HCT116 (cell line): ENCODE measurements at regions not wholly inside any gene's neighbourhood (a gene's known extent, or its start where the extent isn't known, plus 50 kb on each side); places are given as distances from the start of the nearest gene placed in this dataset.

Experiments
- ATAC-seq: fragments of 200-7000 bp; cut with Tn5 transposase; 2 replicates; pipeline ENCODE4 v1.9.1; 2020; ENCODE audit warnings: mild to moderate bottlenecking, moderate library complexity
- BruUV-seq: library from RNA; stranded (reverse); fragments of 400-500 nt; replicated peaks from 2 replicates; lab custom pipeline; 2021; lab: Mats Ljungman, UMichigan
- CTCF ChIA-PET: fragments of 300-600 bp; sonication (Branson Sonifier 250); formaldehyde crosslinking; loops from one replicate; lab custom pipeline; 2021; ENCODE audit warnings: antibody characterized with exemption; lab: Charles Lee
- POLR2A ChIA-PET: fragments of 300-600, 350-600 bp; sonication (Branson Sonifier 250); formaldehyde crosslinking; loops from one replicate; lab custom pipeline; 2021; ENCODE audit warnings: antibody characterized with exemption; lab: Charles Lee
- RAD21 ChIA-PET, 2 experiments: fragments of 300-600 bp; sonication (Branson Sonifier 250); formaldehyde crosslinking; loops; one replicate each; lab custom pipeline; 2023; ENCODE audit warnings: low total read pairs in 2 of 2; ENCODE audit not compliant: uncharacterized antibody in 2 of 2, unreplicated experiment in 2 of 2, low non-redundant PET in 1 of 2; lab: Charles Lee
- DNase-seq: peaks from one replicate; pipeline ENCODE4 v3.0.0-alpha.2; 2010; ENCODE audit warnings: low read depth, low spot score
- H2AFZ ChIP-seq: fragments of 200-600 bp; shearing (Covaris generic), sonication (generic); 2 replicates; pipeline ENCODE4 v1.6.1; 2017; ENCODE audit warnings: low read depth, mixed run types, mixed read lengths, antibody characterized with exemption, low read length; ENCODE audit not compliant: poor library complexity, severe bottlenecking
- H3K27ac ChIP-seq: 2 replicates; pipeline ENCODE4 v1.5.1; 2012; ENCODE audit warnings: low read depth, low read length
- H3K27me3 ChIP-seq: fragments of 200-600 bp; sonication (generic); 2 replicates; pipeline ENCODE4 v1.6.1; 2016; ENCODE audit warnings: mixed run types, low read length, mixed read lengths; ENCODE audit not compliant: insufficient read depth
- H3K36me3 ChIP-seq, 2 experiments: fragments of 200-500 bp in 1 of 2; fragments of 200-600 bp in 1 of 2; sonication (Bioruptor generic) in 1 of 2; sonication (generic) in 1 of 2; 2 replicates each; pipeline versions ENCODE4 v1.5.1 to v1.6.1; 2014 to 2016; ENCODE audit warnings: low read length in 2 of 2, inconsistent platforms in 1 of 2, mixed read lengths in 1 of 2, mixed run types in 1 of 2; ENCODE audit not compliant: insufficient read depth in 2 of 2, control insufficient read depth in 1 of 2
- H3K4me1 ChIP-seq, 2 experiments: fragments of 200-600 bp in 1 of 2; sonication (generic) in 1 of 2; 2 replicates each; pipeline versions ENCODE4 v1.5.1 to v1.6.1; 2012 to 2017; ENCODE audit warnings: low read length in 2 of 2, inconsistent platforms in 1 of 2, mild to moderate bottlenecking in 1 of 2, mixed read lengths in 1 of 2, mixed run types in 1 of 2, moderate library complexity in 1 of 2; ENCODE audit not compliant: insufficient read depth in 2 of 2, control insufficient read depth in 1 of 2
- H3K4me2 ChIP-seq: fragments of 200-600 bp; sonication (generic); 2 replicates; pipeline ENCODE4 v1.6.1; 2017; ENCODE audit warnings: mixed run types, low read length, mixed read lengths
- H3K4me3 ChIP-seq, 2 experiments: fragments of 200-600 bp in 1 of 2; sonication (generic) in 1 of 2; replicated peaks in 1 of 2; 2 replicates each; pipeline ENCODE4 v1.5.1; 2011 to 2016; ENCODE audit warnings: low read length in 2 of 2, control low read depth in 1 of 2, low read depth in 1 of 2, mild to moderate bottlenecking in 1 of 2, mixed read lengths in 1 of 2, mixed run types in 1 of 2
- H3K79me2 ChIP-seq: fragments of 200-600 bp; sonication (generic); 2 replicates; pipeline ENCODE4 v1.6.1; 2017; ENCODE audit warnings: mild to moderate bottlenecking, mixed run types, low read length, moderate library complexity, mixed read lengths; ENCODE audit not compliant: insufficient read depth
- H3K9ac ChIP-seq: fragments of 200-600 bp; sonication (generic); 2 replicates; pipeline ENCODE4 v1.6.1; 2016; ENCODE audit warnings: low read length, mixed read lengths
- H3K9me2 ChIP-seq: fragments of 200-600 bp; sonication (generic), shearing (Covaris generic); 2 replicates; pipeline ENCODE4 v1.6.1; 2017; ENCODE audit warnings: mixed run types, mild to moderate bottlenecking, moderate library complexity; ENCODE audit not compliant: insufficient read depth
- H3K9me3 ChIP-seq, 2 experiments: fragments of 200-500 bp in 1 of 2; fragments of 200-600 bp in 1 of 2; sonication (Bioruptor generic) in 1 of 2; sonication (generic) in 1 of 2; 2 replicates each; pipeline ENCODE4 v1.6.1; 2014 to 2017; ENCODE audit warnings: low read length in 2 of 2, mixed read lengths in 2 of 2, inconsistent platforms in 1 of 2, low read depth in 1 of 2, mild to moderate bottlenecking in 1 of 2, mixed run types in 1 of 2, moderate library complexity in 1 of 2; ENCODE audit not compliant: control insufficient read depth in 1 of 2, insufficient read depth in 1 of 2
- H4K20me1 ChIP-seq: fragments of 200-600 bp; sonication (generic), shearing (Covaris generic); 2 replicates; pipeline ENCODE4 v1.6.1; 2017; ENCODE audit warnings: mixed run types, mild to moderate bottlenecking, moderate library complexity; ENCODE audit not compliant: insufficient read depth
- CBX3 ChIP-seq: IDR thresholded peaks from 2 replicates; pipeline ENCODE4 v1.6.1; 2012; ENCODE audit warnings: low read depth
- CTCF ChIP-seq, 3 experiments: fragments of 200-600 bp in 1 of 3; sonication (generic) in 1 of 3; IDR thresholded peaks in 2 of 3; conservative IDR thresholded peaks in 1 of 3; 2 replicates each; pipeline ENCODE4 v1.5.1; 2012 to 2017; ENCODE audit warnings: low read depth in 2 of 3, low read length in 2 of 3, antibody characterized with exemption in 1 of 3, borderline replicate concordance in 1 of 3, control low read depth in 1 of 3, mild to moderate bottlenecking in 1 of 3, mixed read lengths in 1 of 3, mixed run types in 1 of 3, moderate library complexity in 1 of 3; ENCODE audit not compliant: insufficient read depth in 1 of 3
- EGR1 ChIP-seq: IDR thresholded peaks from 2 replicates; pipeline ENCODE4 v1.6.1; 2012; ENCODE audit warnings: low read depth
- ELF1 ChIP-seq: IDR thresholded peaks from 2 replicates; pipeline ENCODE4 v1.6.1; 2012; ENCODE audit warnings: low read depth, borderline replicate concordance
- EZH2 ChIP-seq: fragments of 200-600 bp; sonication (generic); IDR thresholded peaks from 2 replicates; pipeline ENCODE4 v1.6.1; 2017; ENCODE audit warnings: antibody characterized with exemption, mixed run types
- FOSL1 ChIP-seq: IDR thresholded peaks from 2 replicates; pipeline ENCODE4 v1.6.1; 2012; ENCODE audit warnings: low read depth
- MAX ChIP-seq: IDR thresholded peaks from 2 replicates; pipeline ENCODE4 v1.6.1; 2012
- POLR2A ChIP-seq: IDR thresholded peaks from 2 replicates; pipeline ENCODE4 v1.7.0; 2011; ENCODE audit warnings: borderline replicate concordance; ENCODE audit not compliant: insufficient read depth, insufficient read length; ENCODE audit errors: extremely low read depth
- POLR2AphosphoS5 ChIP-seq: IDR thresholded peaks from 2 replicates; pipeline ENCODE4 v1.6.1; 2011; ENCODE audit warnings: mild to moderate bottlenecking, low read depth, low read length, moderate library complexity
- RAD21 ChIP-seq: IDR thresholded peaks from 2 replicates; pipeline ENCODE4 v1.6.1; 2012; ENCODE audit warnings: low read depth, mild to moderate bottlenecking
- SIN3A ChIP-seq: IDR thresholded peaks from 2 replicates; pipeline ENCODE4 v1.6.1; 2012; ENCODE audit warnings: low read depth
- SP1 ChIP-seq: IDR thresholded peaks from 2 replicates; pipeline ENCODE4 v1.6.1; 2012; ENCODE audit warnings: low read depth
- SRF ChIP-seq: IDR thresholded peaks from 2 replicates; pipeline ENCODE4 v1.6.1; 2012; ENCODE audit warnings: low read depth
- ZFX ChIP-seq: fragments of 450-650 bp; IDR thresholded peaks from 2 replicates; pipeline ENCODE4 v1.6.1; 2017
- ZNF274 ChIP-seq: fragments of 200-500 bp; sonication (Bioruptor generic); IDR thresholded peaks from 2 replicates; pipeline ENCODE4 v1.6.1; 2014; ENCODE audit warnings: mild to moderate bottlenecking, low read depth, low read length, inconsistent platforms
- intact Hi-C: fragments of 100-400 bp; cut with micrococcal nuclease; formaldehyde crosslinking; loops from 2 replicates; pipeline ENCODE4 v1.10.0; 2022
- TF ChIP-seq, protein P1 (sequence below): IDR thresholded peaks from 2 replicates; pipeline ENCODE4 v1.6.1; 2012; ENCODE audit warnings: low read depth

GRCh38 chr2:61770298-61770697 lies 83.6 kb downstream of the FAM161A start (continued):
- TF ChIP-seq RAD21 = no peak
- no peak for TF ChIP-seq FOSL1
- TF ChIP-seq EGR1 = no peak
- no peak for TF ChIP-seq POLR2AphosphoS5
- TF ChIP-seq SIN3A = no peak
- TF ChIP-seq, protein P1, sequence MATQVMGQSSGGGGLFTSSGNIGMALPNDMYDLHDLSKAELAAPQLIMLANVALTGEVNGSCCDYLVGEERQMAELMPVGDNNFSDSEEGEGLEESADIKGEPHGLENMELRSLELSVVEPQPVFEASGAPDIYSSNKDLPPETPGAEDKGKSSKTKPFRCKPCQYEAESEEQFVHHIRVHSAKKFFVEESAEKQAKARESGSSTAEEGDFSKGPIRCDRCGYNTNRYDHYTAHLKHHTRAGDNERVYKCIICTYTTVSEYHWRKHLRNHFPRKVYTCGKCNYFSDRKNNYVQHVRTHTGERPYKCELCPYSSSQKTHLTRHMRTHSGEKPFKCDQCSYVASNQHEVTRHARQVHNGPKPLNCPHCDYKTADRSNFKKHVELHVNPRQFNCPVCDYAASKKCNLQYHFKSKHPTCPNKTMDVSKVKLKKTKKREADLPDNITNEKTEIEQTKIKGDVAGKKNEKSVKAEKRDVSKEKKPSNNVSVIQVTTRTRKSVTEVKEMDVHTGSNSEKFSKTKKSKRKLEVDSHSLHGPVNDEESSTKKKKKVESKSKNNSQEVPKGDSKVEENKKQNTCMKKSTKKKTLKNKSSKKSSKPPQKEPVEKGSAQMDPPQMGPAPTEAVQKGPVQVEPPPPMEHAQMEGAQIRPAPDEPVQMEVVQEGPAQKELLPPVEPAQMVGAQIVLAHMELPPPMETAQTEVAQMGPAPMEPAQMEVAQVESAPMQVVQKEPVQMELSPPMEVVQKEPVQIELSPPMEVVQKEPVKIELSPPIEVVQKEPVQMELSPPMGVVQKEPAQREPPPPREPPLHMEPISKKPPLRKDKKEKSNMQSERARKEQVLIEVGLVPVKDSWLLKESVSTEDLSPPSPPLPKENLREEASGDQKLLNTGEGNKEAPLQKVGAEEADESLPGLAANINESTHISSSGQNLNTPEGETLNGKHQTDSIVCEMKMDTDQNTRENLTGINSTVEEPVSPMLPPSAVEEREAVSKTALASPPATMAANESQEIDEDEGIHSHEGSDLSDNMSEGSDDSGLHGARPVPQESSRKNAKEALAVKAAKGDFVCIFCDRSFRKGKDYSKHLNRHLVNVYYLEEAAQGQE = no peak
- no peak for TF ChIP-seq MAX
- no peak for TF ChIP-seq EZH2

- no peaks in the 10 kb centered on the region for H4K20me1 ChIP-seq
- H3K9me3 ChIP-seq = no peaks in the 10 kb centered on the region
- CTCF ChIA-PET = no interaction called here
- no peaks in the 10 kb centered on the region for H3K9me2 ChIP-seq
- RAD21 ChIA-PET = no interaction called here
- peak overlapping the region; percentile 65 for H2AFZ ChIP-seq
- peaks cover 11 to 32% of the 10 kb centered on the region in 2 experiments for H3K4me1 ChIP-seq
- no peaks in the 10 kb centered on the region for H3K36me3 ChIP-seq
- H3K4me3 ChIP-seq = no peak overlapping the region
- BruUV-seq = no TSS peak
- H3K4me2 ChIP-seq = no peak overlapping the region
- no peaks in the 10 kb centered on the region for H3K27me3 ChIP-seq
- H3K27ac ChIP-seq = no peak overlapping the region
- no peak overlapping the region for H3K9ac ChIP-seq
- DNase-seq = no peak
- intact Hi-C loops = no loop called here
- POLR2A ChIA-PET = no interaction called here
- no peak for ATAC-seq
- no peaks in the 10 kb centered on the region for H3K79me2 ChIP-seq
- TF ChIP-seq RAD21 (no peak), ZFX (no peak), EGR1 (no peak), MAX (no peak), FOSL1 (no peak), ZNF274 (no peak), SRF (no peak), CBX3 (no peak), EZH2 (no peak), POLR2AphosphoS5 (no peak), POLR2A (no peak), CTCF (IDR thresholded peaks at IDR 0.05 in 2 of 3, conservative IDR thresholded peaks at IDR 0.05 in 1 of 3; ENCODE audit: borderline replicate concordance in 1 of 3, insufficient read depth in 1 of 3, low read depth in 2 of 3, low read length in 2 of 3) (no peak), SIN3A (no peak), SP1 (no peak), ELF1 (no peak)
- TF ChIP-seq, protein P1 = no peak
These were observed 84.7 kb downstream of the FAM161A start for GRCh38 chr2:61769093-61769675.
